HepG2 (cell line): ENCODE measurements at regions not wholly inside any gene's neighbourhood (a gene's known extent, or its start where the extent isn't known, plus 50 kb on each side); places are given as distances from the start of the nearest gene placed in this dataset.

ENCODE experiments used
- ATAC-seq: fragments of 200-7000 bp; cut with Tn5 transposase; 3 replicates; pipeline ENCODE4 v1.9.1; 2020; ENCODE audit warnings: mild to moderate bottlenecking, moderate library complexity
- BruUV-seq: library from RNA; stranded (reverse); fragments of 400-500 nt; replicated peaks from 2 replicates; lab custom pipeline; 2021; lab: Mats Ljungman, UMichigan
- CTCF ChIA-PET: fragments of 300-600 bp; formaldehyde crosslinking; extraction: SDS; loops from one replicate; lab custom pipeline; 2021; ENCODE audit warnings: low total read pairs, inconsistent platforms, low intra/inter-chr PET ratio; lab: Yijun Ruan, JAX
- POLR2A ChIA-PET: fragments of 350-600 bp; sonication (Branson Sonifier 250); formaldehyde crosslinking; loops from one replicate; lab custom pipeline; 2020; ENCODE audit warnings: antibody characterized with exemption, inconsistent platforms; lab: Yijun Ruan, JAX
- DNase-seq: peaks from one replicate; pipeline ENCODE4 v3.0.0-alpha.2; 2015; ENCODE audit warnings: low spot score
- FAIRE-seq: peaks from 3 replicates; lab custom pipeline; 2011; peaks lifted over from hg19 to GRCh38; lab: Jason Lieb, UNC
- H2AFZ ChIP-seq: one replicate; pipeline ENCODE4 v1.6.1; 2011; ENCODE audit warnings: low read length, inconsistent platforms
- H3K27ac ChIP-seq: fragments of 300-600 bp; 3 replicates; pipeline ENCODE4 v1.8.0; 2011; ENCODE audit warnings: mixed run types, mild to moderate bottlenecking, mixed read lengths, low read length, inconsistent platforms; ENCODE audit not compliant: insufficient read depth; ENCODE audit errors: extremely low read length
- H3K27me3 ChIP-seq, 2 experiments: fragments of 200-600 bp in 1 of 2; 2 replicates in 1 of 2; 3 replicates in 1 of 2; pipeline versions ENCODE4 v1.6.0 to v1.8.0; 2011; ENCODE audit warnings: low read length in 2 of 2, mild to moderate bottlenecking in 2 of 2, moderate library complexity in 2 of 2, inconsistent platforms in 1 of 2; ENCODE audit not compliant: insufficient read depth in 2 of 2, control insufficient read depth in 1 of 2
- H3K36me3 ChIP-seq, 2 experiments: fragments of 200-600 bp in 1 of 2; replicated peaks in 1 of 2; 2 replicates in 1 of 2; 3 replicates in 1 of 2; pipeline versions ENCODE4 v1.5.1 to v1.8.0; 2011; ENCODE audit warnings: low read length in 2 of 2, inconsistent platforms in 1 of 2; ENCODE audit not compliant: insufficient read depth in 2 of 2, control insufficient read depth in 1 of 2
- H3K4me1 ChIP-seq: 2 replicates; pipeline ENCODE4 v1.5.1; 2012; ENCODE audit warnings: low read length, inconsistent platforms; ENCODE audit not compliant: insufficient read depth
- H3K4me2 ChIP-seq: 2 replicates; pipeline ENCODE4 v1.6.0; 2011; ENCODE audit warnings: low read depth, low read length, inconsistent platforms
- H3K4me3 ChIP-seq, 3 experiments: fragments of 200-600 bp in 1 of 3; sonication (generic), shearing (Covaris generic) in 1 of 3; replicated peaks in 1 of 3; 2 replicates each; pipeline ENCODE4 v1.5.1; 2011 to 2016; ENCODE audit warnings: low read length in 3 of 3, inconsistent platforms in 2 of 3, low read depth in 2 of 3, mild to moderate bottlenecking in 2 of 3, control low read depth in 1 of 3, mixed read lengths in 1 of 3; ENCODE audit not compliant: insufficient read depth in 1 of 3
- H3K79me2 ChIP-seq: one replicate; pipeline ENCODE4 v1.6.1; 2011; ENCODE audit warnings: low read length, inconsistent platforms; ENCODE audit not compliant: insufficient read depth
- H3K9ac ChIP-seq: 2 replicates; pipeline ENCODE4 v1.6.0; 2011; ENCODE audit warnings: mild to moderate bottlenecking, low read depth, low read length, inconsistent platforms; ENCODE audit not compliant: insufficient read depth
- H3K9me3 ChIP-seq: 2 replicates; pipeline ENCODE4 v1.5.1; 2012; ENCODE audit warnings: mild to moderate bottlenecking, low read length
- H4K20me1 ChIP-seq: 2 replicates; pipeline ENCODE4 v1.6.0; 2011; ENCODE audit warnings: inconsistent platforms, mild to moderate bottlenecking, low read length, moderate library complexity; ENCODE audit not compliant: insufficient read depth
- BRD4 ChIP-seq: sonication (generic); formaldehyde crosslinking; IDR thresholded peaks from 2 replicates; pipeline ENCODE4 v1.4.0; 2020; ENCODE audit warnings: missing genetic modification reagents
- EP300 ChIP-seq, 3 experiments: sonication (generic) in 1 of 3; formaldehyde crosslinking in 1 of 3; IDR thresholded peaks; 2 replicates each; pipeline versions ENCODE4 v1.5.1 to v1.6.1; 2011 to 2020; ENCODE audit warnings: low read depth in 2 of 3, low read length in 2 of 3, borderline replicate concordance in 1 of 3, improper control_type of control experiment in 1 of 3, mild to moderate bottlenecking in 1 of 3, missing genetic modification reagents in 1 of 3, moderate library complexity in 1 of 3
- HNRNPH1 ChIP-seq: fragments of 200-400 bp; formaldehyde crosslinking; optimal IDR thresholded peaks from 2 replicates; pipeline ENCODE3; 2017; ENCODE audit warnings: mild to moderate bottlenecking, low read depth, low read length
- JARID2 ChIP-seq: sonication (generic); formaldehyde crosslinking; IDR thresholded peaks from 2 replicates; pipeline ENCODE4 v1.8.1; 2023; ENCODE audit warnings: missing genetic modification reagents, inconsistent platforms; ENCODE audit not compliant: insufficient replicate concordance
- MBNL3 ChIP-seq: fragments of 250-450 bp; sonication (Bioruptor Pico); conservative IDR thresholded peaks from 2 replicates; pipeline ENCODE4 v1.8.0; 2022; ENCODE audit warnings: mild to moderate bottlenecking, inconsistent platforms
- NFRKB ChIP-seq: fragments of 450-650 bp; IDR thresholded peaks from 2 replicates; pipeline ENCODE4 v1.6.1; 2017
- RFXAP ChIP-seq: sonication (generic); formaldehyde crosslinking; IDR thresholded peaks from 2 replicates; pipeline ENCODE4 v1.4.0; 2020; ENCODE audit warnings: missing genetic modification reagents, borderline replicate concordance
- SNAPC2 ChIP-seq: sonication (generic); formaldehyde crosslinking; IDR thresholded peaks from 2 replicates; pipeline ENCODE4 v1.8.1; 2022; ENCODE audit warnings: mild to moderate bottlenecking, missing genetic modification reagents
- THAP11 ChIP-seq: IDR thresholded peaks from 2 replicates; pipeline ENCODE4 v1.6.1; 2016; ENCODE audit warnings: missing biosample characterization, missing genetic modification reagents
- TP53 ChIP-seq: sonication (generic); formaldehyde crosslinking; conservative IDR thresholded peaks from 2 replicates; pipeline ENCODE4 v1.4.0; 2020; ENCODE audit warnings: missing genetic modification reagents
- ZBTB42 ChIP-seq: sonication (generic); formaldehyde crosslinking; IDR thresholded peaks from 2 replicates; pipeline ENCODE4 v1.5.0; 2020; ENCODE audit warnings: mild to moderate bottlenecking, missing genetic modification reagents
- ZEB1 ChIP-seq: IDR thresholded peaks from 2 replicates; pipeline ENCODE4 v1.6.1; 2012; ENCODE audit warnings: mild to moderate bottlenecking, low read depth, inconsistent platforms; ENCODE audit not compliant: insufficient replicate concordance
- ZNF138 ChIP-seq: sonication (generic); formaldehyde crosslinking; IDR thresholded peaks from 2 replicates; pipeline ENCODE4 v1.5.0; 2020; ENCODE audit warnings: mild to moderate bottlenecking, low read depth, missing genetic modification reagents
- WGBS: methylation state at CpG from one replicate; pipeline ENCODE4 v1.1.6; 2017; ENCODE audit warnings: low lambda C conversion rate; 5-methylcytosine and 5-hydroxymethylcytosine counted together
- in situ Hi-C: cut with HindIII; loops from 2 replicates; pipeline ENCODE4 v1.10.0; 2017; ENCODE audit warnings: low pct_unique_long_range_greater_than_20kb; ENCODE audit not compliant: extremely low pct_ligation_motif_present
- intact Hi-C: fragments of 100-400 bp; cut with micrococcal nuclease; formaldehyde crosslinking; loops from one replicate; pipeline ENCODE4 v1.10.0; 2022; ENCODE audit not compliant: unreplicated experiment
- TF ChIP-seq, protein P1 (sequence below): IDR thresholded peaks from 2 replicates; pipeline ENCODE4 v1.4.0; 2020; ENCODE audit warnings: mild to moderate bottlenecking, missing genetic modification reagents
- TF ChIP-seq, protein P2 (sequence below): sonication (generic); formaldehyde crosslinking; IDR thresholded peaks from 2 replicates; pipeline ENCODE4 v1.8.0; 2022; ENCODE audit warnings: mild to moderate bottlenecking, missing genetic modification reagents, borderline replicate concordance

DNA sequence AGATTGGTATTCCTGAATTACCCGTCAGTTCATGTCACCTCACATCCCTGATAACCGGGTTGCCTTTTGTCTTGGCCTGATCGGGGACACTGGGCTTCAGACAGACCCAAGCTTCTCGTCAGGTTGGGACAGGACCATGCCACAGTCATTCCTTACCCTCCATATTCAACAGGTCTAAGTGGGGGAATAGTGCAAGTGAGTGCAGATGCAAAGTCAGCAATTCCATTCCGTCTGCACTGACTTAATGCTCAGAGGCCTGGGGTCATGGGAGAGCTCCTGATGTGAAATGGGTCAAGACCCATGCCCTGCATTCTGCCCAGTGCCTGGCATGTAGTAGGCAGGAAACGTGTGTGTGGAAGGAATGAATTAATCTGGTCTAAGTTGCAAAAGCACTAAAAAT is 95.4 kb upstream of the PITRM1 start (continued):
- TF ChIP-seq HNRNPH1 (no peak), ZNF138 (CRISPR knock-in tag) (no peak), MBNL3 (CRISPR knock-in tag) (no peak)

DNA sequence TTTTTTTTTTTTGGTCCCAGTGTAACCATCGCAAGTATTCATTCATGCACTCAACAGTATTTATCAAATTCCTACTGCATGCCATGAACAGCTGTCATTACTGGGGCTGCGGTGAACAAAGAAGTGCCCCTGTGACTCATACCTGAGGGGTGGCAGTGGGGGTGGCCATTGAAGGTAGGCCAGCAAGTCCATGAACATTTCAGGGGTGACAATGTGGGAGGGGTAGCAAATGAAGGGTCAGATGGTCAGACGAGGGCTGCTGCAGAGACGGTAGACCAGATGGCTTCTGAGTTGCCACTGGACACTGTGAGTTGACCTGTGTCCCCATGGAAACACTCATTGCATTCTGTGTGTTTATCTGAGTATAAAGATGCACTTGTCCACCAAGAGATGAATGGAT is 92.5 kb upstream of the PITRM1 start:
- ChIA-PET CTCF (no interaction called here), POLR2A (no interaction called here)
- Histone ChIP-seq H3K9ac (no peak overlapping the region), H3K27ac (no peak overlapping the region), H3K4me3 (no peak overlapping the region), H3K36me3 (no peaks in the 10 kb centered on the region), H4K20me1 (no peaks in the 10 kb centered on the region), H2AFZ (no peak overlapping the region), H3K4me2 (no peak overlapping the region), H3K79me2 (no peaks in the 10 kb centered on the region), H3K27me3 (peaks cover 1 to 57% of the 10 kb centered on the region in 2 experiments; a peak in 4 of 5 replicates), H3K4me1 (no peaks in the 10 kb centered on the region), H3K9me3 (no peaks in the 10 kb centered on the region)
- DNase-seq (no peak), ATAC-seq (no peak), FAIRE-seq (no peak)
- WGBS: 29% methylated on average over 4 of the region's 4 CpGs
- intact Hi-C loops: no loop called here
- BruUV-seq: no TSS peak
- in situ Hi-C loops: no loop called here
- TF ChIP-seq RFXAP (CRISPR knock-in tag): no peak
- TF ChIP-seq NFRKB: no peak
- no peak for TF ChIP-seq TP53 (CRISPR knock-in tag)
- no peak for TF ChIP-seq ZBTB42 (CRISPR knock-in tag)
- no peak for TF ChIP-seq BRD4
- no peak for TF ChIP-seq EP300 (IDR thresholded peaks at IDR 0.05; ENCODE audit: low read depth in 2 of 2, low read length in 2 of 2)
- no peak for TF ChIP-seq EP300 (CRISPR knock-in tag; IDR thresholded peaks at IDR 0.05; ENCODE audit: borderline replicate concordance)
- TF ChIP-seq THAP11 (CRISPR knock-in tag): no peak
- no peak for TF ChIP-seq JARID2 (CRISPR knock-in tag)
- no peak for TF ChIP-seq ZEB1
- TF ChIP-seq, protein P1, sequence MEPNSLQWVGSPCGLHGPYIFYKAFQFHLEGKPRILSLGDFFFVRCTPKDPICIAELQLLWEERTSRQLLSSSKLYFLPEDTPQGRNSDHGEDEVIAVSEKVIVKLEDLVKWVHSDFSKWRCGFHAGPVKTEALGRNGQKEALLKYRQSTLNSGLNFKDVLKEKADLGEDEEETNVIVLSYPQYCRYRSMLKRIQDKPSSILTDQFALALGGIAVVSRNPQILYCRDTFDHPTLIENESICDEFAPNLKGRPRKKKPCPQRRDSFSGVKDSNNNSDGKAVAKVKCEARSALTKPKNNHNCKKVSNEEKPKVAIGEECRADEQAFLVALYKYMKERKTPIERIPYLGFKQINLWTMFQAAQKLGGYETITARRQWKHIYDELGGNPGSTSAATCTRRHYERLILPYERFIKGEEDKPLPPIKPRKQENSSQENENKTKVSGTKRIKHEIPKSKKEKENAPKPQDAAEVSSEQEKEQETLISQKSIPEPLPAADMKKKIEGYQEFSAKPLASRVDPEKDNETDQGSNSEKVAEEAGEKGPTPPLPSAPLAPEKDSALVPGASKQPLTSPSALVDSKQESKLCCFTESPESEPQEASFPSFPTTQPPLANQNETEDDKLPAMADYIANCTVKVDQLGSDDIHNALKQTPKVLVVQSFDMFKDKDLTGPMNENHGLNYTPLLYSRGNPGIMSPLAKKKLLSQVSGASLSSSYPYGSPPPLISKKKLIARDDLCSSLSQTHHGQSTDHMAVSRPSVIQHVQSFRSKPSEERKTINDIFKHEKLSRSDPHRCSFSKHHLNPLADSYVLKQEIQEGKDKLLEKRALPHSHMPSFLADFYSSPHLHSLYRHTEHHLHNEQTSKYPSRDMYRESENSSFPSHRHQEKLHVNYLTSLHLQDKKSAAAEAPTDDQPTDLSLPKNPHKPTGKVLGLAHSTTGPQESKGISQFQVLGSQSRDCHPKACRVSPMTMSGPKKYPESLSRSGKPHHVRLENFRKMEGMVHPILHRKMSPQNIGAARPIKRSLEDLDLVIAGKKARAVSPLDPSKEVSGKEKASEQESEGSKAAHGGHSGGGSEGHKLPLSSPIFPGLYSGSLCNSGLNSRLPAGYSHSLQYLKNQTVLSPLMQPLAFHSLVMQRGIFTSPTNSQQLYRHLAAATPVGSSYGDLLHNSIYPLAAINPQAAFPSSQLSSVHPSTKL (CRISPR knock-in tag): no peak
- TF ChIP-seq, protein P2, sequence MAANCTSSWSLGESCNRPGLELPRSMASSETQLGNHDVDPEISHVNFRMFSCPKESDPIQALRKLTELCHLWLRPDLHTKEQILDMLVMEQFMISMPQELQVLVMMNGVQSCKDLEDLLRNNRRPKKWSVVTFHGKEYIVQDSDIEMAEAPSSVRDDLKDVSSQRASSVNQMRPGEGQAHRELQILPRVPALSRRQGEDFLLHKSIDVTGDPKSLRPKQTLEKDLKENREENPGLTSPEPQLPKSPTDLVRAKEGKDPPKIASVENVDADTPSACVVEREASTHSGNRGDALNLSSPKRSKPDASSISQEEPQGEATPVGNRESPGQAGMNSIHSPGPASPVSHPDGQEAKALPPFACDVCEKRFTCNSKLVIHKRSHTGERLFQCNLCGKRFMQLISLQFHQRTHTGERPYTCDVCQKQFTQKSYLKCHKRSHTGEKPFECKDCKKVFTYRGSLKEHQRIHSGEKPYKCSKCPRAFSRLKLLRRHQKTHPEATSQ (CRISPR knock-in tag): no peak
- no peak for TF ChIP-seq SNAPC2 (CRISPR knock-in tag)
